ENCODE measurements at regions not wholly inside any gene's neighbourhood (a gene's known extent, or its start where the extent isn't known, plus 50 kb on each side); places are given as distances from the start of the nearest gene placed in this dataset.

- TF ChIP-seq CTCF (IDR thresholded peaks at IDR 0.05; ENCODE audit: extremely low read depth in 1 of 2, insufficient read depth in 1 of 2, low read depth in 1 of 2, low read length in 2 of 2) (no peak), EZH2 (IDR thresholded peaks at IDR 0.05; ENCODE audit: borderline replicate concordance, low read depth, low read length, severe bottlenecking) (no peak), POLR2A (IDR thresholded peaks at IDR 0.05; ENCODE audit: low read depth, low read length) (no peak), JUN (IDR thresholded peaks at IDR 0.05; ENCODE audit: borderline replicate concordance, insufficient read depth, insufficient read length, low read depth) (no peak), POLR2AphosphoS5 (IDR thresholded peaks at IDR 0.05; ENCODE audit: insufficient read depth, low read depth, low read length) (no peak), MYC (IDR thresholded peaks at IDR 0.05; ENCODE audit: low read depth, low read length) (no peak), FOS (IDR thresholded peaks at IDR 0.05; ENCODE audit: borderline replicate concordance, insufficient read depth, low read length) (no peak)
- TF ChIP-seq, protein P1, sequence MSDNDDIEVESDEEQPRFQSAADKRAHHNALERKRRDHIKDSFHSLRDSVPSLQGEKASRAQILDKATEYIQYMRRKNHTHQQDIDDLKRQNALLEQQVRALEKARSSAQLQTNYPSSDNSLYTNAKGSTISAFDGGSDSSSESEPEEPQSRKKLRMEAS (IDR thresholded peaks at IDR 0.05; ENCODE audit: insufficient read depth, insufficient read length) = no peak
Measured at GRCh38 chr6:22970004-22970403, 400.6 kb downstream of the HDGFL1 start.
